HCT116 (cell line): ENCODE measurements at regions not wholly inside any gene's neighbourhood (a gene's known extent, or its start where the extent isn't known, plus 50 kb on each side); places are given as distances from the start of the nearest gene placed in this dataset.

Experiments used
- ATF3 ChIP-seq: IDR thresholded peaks from 2 replicates; pipeline ENCODE4 v1.6.1; 2012
- POLR2A ChIP-seq: IDR thresholded peaks from 2 replicates; pipeline ENCODE4 v1.7.0; 2011; ENCODE audit warnings: borderline replicate concordance; ENCODE audit not compliant: insufficient read depth, insufficient read length; ENCODE audit errors: extremely low read depth

GRCh38 chr7:140245611-140246105 is 68.9 kb upstream of the KDM7A start:
- no peak for TF ChIP-seq POLR2A
- TF ChIP-seq ATF3 = no peak
